Activated CD4-positive, alpha-beta T cell treated with anti-CD3 and anti-CD28 coated beads, Interleukin-2, amount 10 ng/mL, durations not matched to agents 7 days and 5 days (primary cell): ENCODE measurements at regions not wholly inside any gene's neighbourhood (a gene's known extent, or its start where the extent isn't known, plus 50 kb on each side); places are given as distances from the start of the nearest gene placed in this dataset.

Source experiments
- CTCF ChIA-PET: fragments of 350-600 bp; sonication (Branson Sonifier 250); formaldehyde crosslinking; loops from one replicate; lab custom pipeline; 2021; ENCODE audit warnings: antibody characterized with exemption; lab: Charles Lee
- POLR2A ChIA-PET: fragments of 350-600 bp; sonication (Branson Sonifier 250); formaldehyde crosslinking; loops from one replicate; lab custom pipeline; 2021; ENCODE audit warnings: antibody characterized with exemption; lab: Charles Lee
- DNase-seq: peaks from one replicate; pipeline ENCODE4 v3.0.0-alpha.2; 2020
- H3K27ac Mint-ChIP-seq: one replicate; pipeline ENCODE4 v1.8.0; 2021; ENCODE audit warnings: mild to moderate bottlenecking, moderate library complexity, mixed read lengths
- H3K27me3 Mint-ChIP-seq: one replicate; pipeline ENCODE4 v1.8.0; 2021; ENCODE audit warnings: mixed read lengths
- H3K36me3 Mint-ChIP-seq: one replicate; pipeline ENCODE4 v1.8.0; 2021; ENCODE audit warnings: low read depth, mixed read lengths
- H3K4me1 Mint-ChIP-seq: one replicate; pipeline ENCODE4 v1.8.0; 2021; ENCODE audit warnings: mixed read lengths
- H3K4me3 Mint-ChIP-seq: one replicate; pipeline ENCODE4 v1.8.0; 2021; ENCODE audit warnings: mild to moderate bottlenecking, moderate library complexity, mixed read lengths
- H3K9me3 Mint-ChIP-seq: one replicate; pipeline ENCODE4 v1.8.0; 2021; ENCODE audit warnings: mixed read lengths

GRCh38 chr21:39111931-39112550, 71.2 kb downstream of the PSMG1 start:
- H3K9me3 Mint-ChIP-seq, result no peaks in the 10 kb centered on the region
- CTCF ChIA-PET, result no interaction called here
- no peak overlapping the region for H3K4me3 Mint-ChIP-seq
- POLR2A ChIA-PET, result no interaction called here
- no peak for DNase-seq
- peaks cover 5% of the 10 kb centered on the region for H3K27me3 Mint-ChIP-seq
- no peaks in the 10 kb centered on the region for H3K4me1 Mint-ChIP-seq
- no peaks in the 10 kb centered on the region for H3K36me3 Mint-ChIP-seq
- no peak overlapping the region for H3K27ac Mint-ChIP-seq

- H3K4me3 Mint-ChIP-seq, result no peak overlapping the region
- peaks cover 5% of the 10 kb centered on the region for H3K27me3 Mint-ChIP-seq
- CTCF ChIA-PET, result no interaction called here
- POLR2A ChIA-PET, result no interaction called here
- H3K36me3 Mint-ChIP-seq, result no peaks in the 10 kb centered on the region
- no peaks in the 10 kb centered on the region for H3K4me1 Mint-ChIP-seq
- no peak overlapping the region for H3K27ac Mint-ChIP-seq
- no peak for DNase-seq
- H3K9me3 Mint-ChIP-seq, result no peaks in the 10 kb centered on the region
These were observed 72.8 kb downstream of the PSMG1 start for GRCh38 chr21:39110431-39110830.

- ChIA-PET POLR2A (no interaction called here), CTCF (no interaction called here)
- Mint-ChIP-seq H3K9me3 (no peaks in the 10 kb centered on the region), H3K27ac (no peak overlapping the region), H3K27me3 (peaks cover 5% of the 10 kb centered on the region), H3K4me1 (no peaks in the 10 kb centered on the region), H3K36me3 (no peaks in the 10 kb centered on the region), H3K4me3 (no peak overlapping the region)
- no peak for DNase-seq
These were observed 73.5 kb downstream of the PSMG1 start for GRCh38 chr21:39109596-39110210.

GRCh38 chr21:39109163-39109530, 74.1 kb downstream of the PSMG1 start:
- peaks cover 6% of the 10 kb centered on the region for H3K27me3 Mint-ChIP-seq
- no peak for DNase-seq
- H3K36me3 Mint-ChIP-seq, result no peaks in the 10 kb centered on the region
- no peak overlapping the region for H3K27ac Mint-ChIP-seq
- no peaks in the 10 kb centered on the region for H3K4me1 Mint-ChIP-seq
- ChIA-PET POLR2A (no interaction called here), CTCF (no interaction called here)
- H3K9me3 Mint-ChIP-seq, result no peaks in the 10 kb centered on the region
- no peak overlapping the region for H3K4me3 Mint-ChIP-seq

- H3K36me3 Mint-ChIP-seq, result no peaks in the 10 kb centered on the region
- H3K4me3 Mint-ChIP-seq, result no peak overlapping the region
- peaks cover 13% of the 10 kb centered on the region for H3K27me3 Mint-ChIP-seq
- ChIA-PET CTCF (no interaction called here), POLR2A (no interaction called here)
- no peak overlapping the region for H3K27ac Mint-ChIP-seq
- H3K9me3 Mint-ChIP-seq, result no peaks in the 10 kb centered on the region
- no peaks in the 10 kb centered on the region for H3K4me1 Mint-ChIP-seq
- DNase-seq, result no peak
These were observed 74.7 kb downstream of the PSMG1 start for GRCh38 chr21:39108291-39109162.

GRCh38 chr21:39107739-39108138, 75.5 kb downstream of the PSMG1 start:
- CTCF ChIA-PET, result no interaction called here
- POLR2A ChIA-PET, result no interaction called here
- Mint-ChIP-seq H3K4me1 (no peaks in the 10 kb centered on the region), H3K27ac (no peak overlapping the region), H3K4me3 (no peak overlapping the region), H3K9me3 (no peaks in the 10 kb centered on the region), H3K27me3 (peaks cover 13% of the 10 kb centered on the region), H3K36me3 (no peaks in the 10 kb centered on the region)
- DNase-seq, result no peak

GRCh38 chr21:39106881-39107462, 76.3 kb downstream of the PSMG1 start:
- no peak for DNase-seq
- no peaks in the 10 kb centered on the region for H3K4me1 Mint-ChIP-seq
- peaks cover 12% of the 10 kb centered on the region for H3K27me3 Mint-ChIP-seq
- no peaks in the 10 kb centered on the region for H3K36me3 Mint-ChIP-seq
- CTCF ChIA-PET, result interaction anchor here (1.4 kb wide), 1 partner anchor 19 kb away, joined by 3 read pairs; no protein-coding TSS in a partner anchor
- POLR2A ChIA-PET, result no interaction called here
- no peak overlapping the region for H3K27ac Mint-ChIP-seq
- no peak overlapping the region for H3K4me3 Mint-ChIP-seq
- H3K9me3 Mint-ChIP-seq, result no peaks in the 10 kb centered on the region

- Mint-ChIP-seq H3K9me3 (no peaks in the 10 kb centered on the region), H3K27me3 (peaks cover 13% of the 10 kb centered on the region), H3K27ac (no peak overlapping the region), H3K4me1 (no peaks in the 10 kb centered on the region), H3K36me3 (no peaks in the 10 kb centered on the region), H3K4me3 (no peak overlapping the region)
- DNase-seq, result no peak
- POLR2A ChIA-PET, result no interaction called here
- CTCF ChIA-PET, result interaction anchor here (0.6 to 1.4 kb wide), 3 partner anchors 9 to 40 kb away, joined by 3 to 4 read pairs (median 3); no protein-coding TSS in a partner anchor
These were observed 77.4 kb downstream of the PSMG1 start for GRCh38 chr21:39105836-39106235.

- ChIA-PET CTCF (interaction anchor here (1.0 to 1.4 kb wide), 3 partner anchors 10 to 21 kb away, joined by 3 to 4 read pairs (median 3); no protein-coding TSS in a partner anchor), POLR2A (no interaction called here)
- Mint-ChIP-seq H3K4me1 (no peaks in the 10 kb centered on the region), H3K36me3 (no peaks in the 10 kb centered on the region), H3K4me3 (no peak overlapping the region), H3K9me3 (no peaks in the 10 kb centered on the region), H3K27ac (no peak overlapping the region), H3K27me3 (peaks cover 13% of the 10 kb centered on the region)
- no peak for DNase-seq
These were observed 77.9 kb downstream of the PSMG1 start for GRCh38 chr21:39105341-39105765.

- Mint-ChIP-seq H3K27ac (no peak overlapping the region), H3K4me3 (no peak overlapping the region), H3K9me3 (no peaks in the 10 kb centered on the region), H3K27me3 (peaks cover 13% of the 10 kb centered on the region), H3K4me1 (no peaks in the 10 kb centered on the region), H3K36me3 (no peaks in the 10 kb centered on the region)
- ChIA-PET POLR2A (no interaction called here), CTCF (interaction anchor here (1.0 to 1.1 kb wide), 2 partner anchors 10 to 21 kb away, joined by 3 to 4 read pairs; no protein-coding TSS in a partner anchor)
- no peak for DNase-seq
These were observed 78.3 kb downstream of the PSMG1 start for GRCh38 chr21:39104911-39105310.

- no peak for DNase-seq
- no peak overlapping the region for H3K4me3 Mint-ChIP-seq
- POLR2A ChIA-PET, result no interaction called here
- CTCF ChIA-PET, result interaction anchor here (0.6 kb wide), 1 partner anchor 80 kb away, joined by 3 read pairs; no protein-coding TSS in a partner anchor
- H3K27me3 Mint-ChIP-seq, result peaks cover 13% of the 10 kb centered on the region
- H3K27ac Mint-ChIP-seq, result no peak overlapping the region
- H3K4me1 Mint-ChIP-seq, result no peaks in the 10 kb centered on the region
- no peaks in the 10 kb centered on the region for H3K9me3 Mint-ChIP-seq
- H3K36me3 Mint-ChIP-seq, result no peaks in the 10 kb centered on the region
These were observed 79.6 kb downstream of the PSMG1 start for GRCh38 chr21:39103689-39104088.

GRCh38 chr21:39099859-39100258, 83.4 kb downstream of the PSMG1 start:
- Mint-ChIP-seq H3K27me3 (peaks cover 13% of the 10 kb centered on the region), H3K36me3 (no peaks in the 10 kb centered on the region), H3K4me3 (no peak overlapping the region), H3K27ac (no peak overlapping the region), H3K4me1 (no peaks in the 10 kb centered on the region), H3K9me3 (no peaks in the 10 kb centered on the region)
- CTCF ChIA-PET, result no interaction called here
- POLR2A ChIA-PET, result no interaction called here
- no peak for DNase-seq
